ENCODE measurements at regions not wholly inside any gene's neighbourhood (a gene's known extent, or its start where the extent isn't known, plus 50 kb on each side); places are given as distances from the start of the nearest gene placed in this dataset.

GRCh38 chrX:19183761-19184477 is 61.7 kb upstream of the ADGRG2 start:
- Histone ChIP-seq H3K4me2 (ENCODE audit: insufficient read depth, low read length) (no peak overlapping the region), H3K36me3 (ENCODE audit: insufficient read depth, low read length) (no peaks in the 10 kb centered on the region), H3K27me3 (ENCODE audit: insufficient read depth, low read length) (no peaks in the 10 kb centered on the region), H2AFZ (ENCODE audit: low read length) (no peak overlapping the region), H3K79me2 (ENCODE audit: insufficient read depth, low read length) (no peaks in the 10 kb centered on the region), H3K4me3 (ENCODE audit: insufficient read depth, low read length) (no peak overlapping the region), H3K9me3 (ENCODE audit: low read depth, low read length) (no peaks in the 10 kb centered on the region), H4K20me1 (ENCODE audit: insufficient read depth, low read length) (no peaks in the 10 kb centered on the region), H3K4me1 (ENCODE audit: insufficient read depth, low read length) (no peaks in the 10 kb centered on the region), H3K27ac (ENCODE audit: low read depth, low read length) (no peak overlapping the region)
- DNase-seq (ENCODE audit: insufficient read length, low spot score, missing footprints), result no peak
- TF ChIP-seq, protein P1, sequence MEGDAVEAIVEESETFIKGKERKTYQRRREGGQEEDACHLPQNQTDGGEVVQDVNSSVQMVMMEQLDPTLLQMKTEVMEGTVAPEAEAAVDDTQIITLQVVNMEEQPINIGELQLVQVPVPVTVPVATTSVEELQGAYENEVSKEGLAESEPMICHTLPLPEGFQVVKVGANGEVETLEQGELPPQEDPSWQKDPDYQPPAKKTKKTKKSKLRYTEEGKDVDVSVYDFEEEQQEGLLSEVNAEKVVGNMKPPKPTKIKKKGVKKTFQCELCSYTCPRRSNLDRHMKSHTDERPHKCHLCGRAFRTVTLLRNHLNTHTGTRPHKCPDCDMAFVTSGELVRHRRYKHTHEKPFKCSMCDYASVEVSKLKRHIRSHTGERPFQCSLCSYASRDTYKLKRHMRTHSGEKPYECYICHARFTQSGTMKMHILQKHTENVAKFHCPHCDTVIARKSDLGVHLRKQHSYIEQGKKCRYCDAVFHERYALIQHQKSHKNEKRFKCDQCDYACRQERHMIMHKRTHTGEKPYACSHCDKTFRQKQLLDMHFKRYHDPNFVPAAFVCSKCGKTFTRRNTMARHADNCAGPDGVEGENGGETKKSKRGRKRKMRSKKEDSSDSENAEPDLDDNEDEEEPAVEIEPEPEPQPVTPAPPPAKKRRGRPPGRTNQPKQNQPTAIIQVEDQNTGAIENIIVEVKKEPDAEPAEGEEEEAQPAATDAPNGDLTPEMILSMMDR (IDR thresholded peaks at IDR 0.05; ENCODE audit: extremely low read depth, low read depth, low read length), result no peak

DNA sequence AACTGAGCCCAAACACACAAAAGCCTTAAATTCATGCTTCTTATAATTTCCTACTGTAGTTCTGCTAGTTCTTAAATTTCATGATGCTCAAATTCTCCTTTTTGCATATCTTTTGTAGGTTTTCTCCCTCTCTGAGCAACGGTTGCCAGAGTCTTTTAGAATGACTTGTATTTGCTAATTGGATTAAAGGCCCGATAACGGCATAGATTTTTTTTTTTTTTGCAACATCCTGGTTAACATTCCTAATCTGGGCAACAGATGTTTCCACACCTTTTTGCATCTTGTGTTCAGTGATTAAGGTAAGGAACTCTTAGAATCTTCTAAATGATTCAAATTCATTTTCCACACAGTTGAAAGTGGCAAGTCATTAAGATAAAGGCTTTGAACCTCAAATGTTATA is 66.3 kb upstream of the ADGRG2 start:
- H2AFZ ChIP-seq (ENCODE audit: low read length), result no peak overlapping the region
- no peaks in the 10 kb centered on the region for H4K20me1 ChIP-seq (ENCODE audit: insufficient read depth, low read length)
- no peak for DNase-seq (ENCODE audit: insufficient read length, low spot score, missing footprints)
- H3K36me3 ChIP-seq (ENCODE audit: insufficient read depth, low read length), result no peaks in the 10 kb centered on the region
- H3K27ac ChIP-seq (ENCODE audit: low read depth, low read length), result no peak overlapping the region
- no peak overlapping the region for H3K4me3 ChIP-seq (ENCODE audit: insufficient read depth, low read length)
- H3K9me3 ChIP-seq (ENCODE audit: low read depth, low read length), result peaks cover 3% of the 10 kb centered on the region
- no peaks in the 10 kb centered on the region for H3K4me1 ChIP-seq (ENCODE audit: insufficient read depth, low read length)
- H3K27me3 ChIP-seq (ENCODE audit: insufficient read depth, low read length), result no peaks in the 10 kb centered on the region
- TF ChIP-seq, protein P1 (IDR thresholded peaks at IDR 0.05; ENCODE audit: extremely low read depth, low read depth, low read length), result no peak
- no peaks in the 10 kb centered on the region for H3K79me2 ChIP-seq (ENCODE audit: insufficient read depth, low read length)
- no peak overlapping the region for H3K4me2 ChIP-seq (ENCODE audit: insufficient read depth, low read length)

- no peak overlapping the region for H3K4me2 ChIP-seq (ENCODE audit: insufficient read depth, low read length)
- H4K20me1 ChIP-seq (ENCODE audit: insufficient read depth, low read length), result no peaks in the 10 kb centered on the region
- no peak for DNase-seq (ENCODE audit: insufficient read length, low spot score, missing footprints)
- H3K36me3 ChIP-seq (ENCODE audit: insufficient read depth, low read length), result no peaks in the 10 kb centered on the region
- no peaks in the 10 kb centered on the region for H3K79me2 ChIP-seq (ENCODE audit: insufficient read depth, low read length)
- no peak overlapping the region for H3K4me3 ChIP-seq (ENCODE audit: insufficient read depth, low read length)
- H3K27ac ChIP-seq (ENCODE audit: low read depth, low read length), result no peak overlapping the region
- H3K4me1 ChIP-seq (ENCODE audit: insufficient read depth, low read length), result no peaks in the 10 kb centered on the region
- TF ChIP-seq, protein P1 (IDR thresholded peaks at IDR 0.05; ENCODE audit: extremely low read depth, low read depth, low read length), result no peak
- H2AFZ ChIP-seq (ENCODE audit: low read length), result no peak overlapping the region
- H3K9me3 ChIP-seq (ENCODE audit: low read depth, low read length), result peaks cover 3% of the 10 kb centered on the region
- peaks cover 4% of the 10 kb centered on the region for H3K27me3 ChIP-seq (ENCODE audit: insufficient read depth, low read length)
Measured at GRCh38 chrX:19190902-19191301, 68.6 kb upstream of the ADGRG2 start.

DNA sequence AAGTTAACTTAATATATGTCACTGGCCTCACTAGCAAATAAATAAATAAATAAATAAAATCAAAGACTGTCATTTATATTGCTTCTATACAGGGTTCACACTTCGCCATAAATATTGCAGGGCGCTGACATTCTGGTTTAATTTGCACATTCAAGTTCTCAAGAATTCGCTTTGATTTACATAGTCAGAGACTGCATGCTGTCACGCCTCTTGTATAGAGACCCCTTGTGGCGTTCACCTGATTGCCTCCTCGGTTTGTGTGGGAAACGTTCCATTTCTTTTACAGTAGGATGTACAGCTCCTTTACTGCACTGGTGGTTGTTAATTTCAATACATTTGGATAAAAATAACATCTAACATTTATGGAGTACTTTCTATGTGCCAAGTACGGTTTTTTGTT is 71.3 kb upstream of the ADGRG2 start:
- Histone ChIP-seq H3K36me3 (ENCODE audit: insufficient read depth, low read length) (no peaks in the 10 kb centered on the region), H3K27me3 (ENCODE audit: insufficient read depth, low read length) (peaks cover 4% of the 10 kb centered on the region), H2AFZ (ENCODE audit: low read length) (no peak overlapping the region), H3K4me3 (ENCODE audit: insufficient read depth, low read length) (no peak overlapping the region), H3K4me2 (ENCODE audit: insufficient read depth, low read length) (no peak overlapping the region), H3K9me3 (ENCODE audit: low read depth, low read length) (peaks cover 3% of the 10 kb centered on the region), H4K20me1 (ENCODE audit: insufficient read depth, low read length) (no peaks in the 10 kb centered on the region), H3K79me2 (ENCODE audit: insufficient read depth, low read length) (no peaks in the 10 kb centered on the region), H3K27ac (ENCODE audit: low read depth, low read length) (no peak overlapping the region), H3K4me1 (ENCODE audit: insufficient read depth, low read length) (no peaks in the 10 kb centered on the region)
- DNase-seq (ENCODE audit: insufficient read length, low spot score, missing footprints), result no peak
- TF ChIP-seq, protein P1 (IDR thresholded peaks at IDR 0.05; ENCODE audit: extremely low read depth, low read depth, low read length), result no peak

Measured in osteoblast (primary cell).